DMS79 treated with DMSO at 0.1 percent for 48 hours (cell line): ENCODE measurements at regions not wholly inside any gene's neighbourhood (a gene's known extent, or its start where the extent isn't known, plus 50 kb on each side); places are given as distances from the start of the nearest gene placed in this dataset.
A peak's percentile ranks its signal among the peaks of the same experiment; 100 is the strongest.

Experiments used
- DNase-seq: peaks from one replicate; lab custom pipeline; 2025; lab: John Stamatoyannopoulos, UW

GRCh38 chr4:41318839-41319530, 62.3 kb downstream of the UCHL1 start:
- DNase-seq: no peak

- DNase-seq: no peak
Observed at GRCh38 chr4:41319553-41319952, 62.8 kb downstream of the UCHL1 start.

- no peak for DNase-seq
Observed at GRCh38 chr4:41320278-41320677, 63.5 kb downstream of the UCHL1 start.

- DNase-seq: no peak
Observed at GRCh38 chr4:41320786-41321185, 64.1 kb downstream of the UCHL1 start.

GRCh38 chr4:41321216-41321945, 64.7 kb downstream of the UCHL1 start:
- no peak for DNase-seq

- no peak for DNase-seq
Observed at GRCh38 chr4:41322617-41323016, 65.9 kb downstream of the UCHL1 start.

GRCh38 chr4:41323179-41323578, 66.5 kb downstream of the UCHL1 start:
- DNase-seq: no peak

GRCh38 chr4:41323706-41324105, 67.0 kb downstream of the UCHL1 start:
- no peak for DNase-seq

- no peak for DNase-seq
Observed at GRCh38 chr4:41324861-41325260, 68.1 kb downstream of the UCHL1 start.

GRCh38 chr4:41325901-41326300, 69.2 kb downstream of the UCHL1 start:
- no peak for DNase-seq

- no peak for DNase-seq
Observed at GRCh38 chr4:41326776-41327175, 70.0 kb downstream of the UCHL1 start.

- DNase-seq: no peak
Observed at GRCh38 chr4:41327770-41328169, 71.0 kb downstream of the UCHL1 start.

- no peak for DNase-seq
Observed at GRCh38 chr4:41329361-41329760, 72.6 kb downstream of the UCHL1 start.

GRCh38 chr4:41331224-41331623, 74.5 kb downstream of the UCHL1 start:
- DNase-seq: no peak

GRCh38 chr4:41332510-41333054, 75.9 kb downstream of the UCHL1 start:
- DNase-seq: no peak

GRCh38 chr4:41334182-41334581, 77.5 kb downstream of the UCHL1 start:
- DNase-seq: peak; percentile 58

GRCh38 chr4:41339812-41340809, 83.4 kb downstream of the UCHL1 start:
- DNase-seq: no peak

GRCh38 chr4:41346306-41347061, 89.8 kb downstream of the UCHL1 start:
- DNase-seq: no peak

GRCh38 chr4:41349021-41349420, 92.3 kb downstream of the UCHL1 start:
- DNase-seq: no peak

GRCh38 chr4:41358647-41359421, 102.1 kb downstream of the UCHL1 start:
- peak; percentile 42 for DNase-seq

GRCh38 chr4:41359422-41359775, 102.7 kb downstream of the UCHL1 start:
- DNase-seq: peak; percentile 35
